GM10266 (cell line): ENCODE measurements at regions not wholly inside any gene's neighbourhood (a gene's known extent, or its start where the extent isn't known, plus 50 kb on each side); places are given as distances from the start of the nearest gene placed in this dataset.
"Not testable (repeated sequence)": the region's sequence is repeated elsewhere in the genome, so short reads cannot be mapped to it uniquely, and the experiment has no call there.

Experiments
- DNase-seq: peaks from one replicate; pipeline ENCODE4 v3.0.0; 2012; ENCODE audit errors: extremely low spot score
- TF ChIP-seq, protein P1 (sequence below): IDR thresholded peaks from 2 replicates; pipeline ENCODE4 v1.5.1; 2012; ENCODE audit warnings: mild to moderate bottlenecking, low read depth; ENCODE audit not compliant: control insufficient read depth, insufficient read depth; ENCODE audit errors: missing control alignments

GRCh38 chr16:48081656-48082055, 74.1 kb downstream of the ABCC12 start:
- TF ChIP-seq, protein P1, sequence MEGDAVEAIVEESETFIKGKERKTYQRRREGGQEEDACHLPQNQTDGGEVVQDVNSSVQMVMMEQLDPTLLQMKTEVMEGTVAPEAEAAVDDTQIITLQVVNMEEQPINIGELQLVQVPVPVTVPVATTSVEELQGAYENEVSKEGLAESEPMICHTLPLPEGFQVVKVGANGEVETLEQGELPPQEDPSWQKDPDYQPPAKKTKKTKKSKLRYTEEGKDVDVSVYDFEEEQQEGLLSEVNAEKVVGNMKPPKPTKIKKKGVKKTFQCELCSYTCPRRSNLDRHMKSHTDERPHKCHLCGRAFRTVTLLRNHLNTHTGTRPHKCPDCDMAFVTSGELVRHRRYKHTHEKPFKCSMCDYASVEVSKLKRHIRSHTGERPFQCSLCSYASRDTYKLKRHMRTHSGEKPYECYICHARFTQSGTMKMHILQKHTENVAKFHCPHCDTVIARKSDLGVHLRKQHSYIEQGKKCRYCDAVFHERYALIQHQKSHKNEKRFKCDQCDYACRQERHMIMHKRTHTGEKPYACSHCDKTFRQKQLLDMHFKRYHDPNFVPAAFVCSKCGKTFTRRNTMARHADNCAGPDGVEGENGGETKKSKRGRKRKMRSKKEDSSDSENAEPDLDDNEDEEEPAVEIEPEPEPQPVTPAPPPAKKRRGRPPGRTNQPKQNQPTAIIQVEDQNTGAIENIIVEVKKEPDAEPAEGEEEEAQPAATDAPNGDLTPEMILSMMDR, result no peak
- no peak for DNase-seq

- TF ChIP-seq, protein P1, result no peak
- DNase-seq, result no peak
These were observed 79.3 kb downstream of the ABCC12 start for GRCh38 chr16:48076455-48077012.

- TF ChIP-seq, protein P1, result no peak
- no peak for DNase-seq
These were observed 80.4 kb downstream of the ABCC12 start for GRCh38 chr16:48075398-48075797.

- no peak for DNase-seq
- TF ChIP-seq, protein P1, result no peak
These were observed 88.4 kb downstream of the ABCC12 start for GRCh38 chr16:48067388-48067787.

DNA sequence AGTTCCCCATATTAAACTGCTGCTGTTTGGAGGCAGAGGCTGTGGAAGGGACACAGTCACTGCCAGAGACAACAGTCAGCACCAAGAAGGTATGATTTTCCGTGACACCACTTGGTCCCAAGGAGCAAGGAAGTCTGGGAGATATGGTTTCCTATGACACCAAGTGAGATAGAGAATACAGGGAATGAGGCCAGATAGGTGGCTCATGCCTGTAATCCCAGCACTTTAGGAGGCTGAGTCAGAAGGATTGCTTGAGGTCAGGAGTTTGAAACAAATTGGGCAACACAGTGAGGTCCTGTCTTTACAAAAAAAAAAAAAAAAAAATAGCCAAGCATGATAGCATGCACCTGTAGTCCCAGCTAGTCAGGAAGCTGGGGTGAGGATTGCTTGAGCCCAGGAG, 90.8 kb downstream of the ABCC12 start:
- DNase-seq, result no peak
- TF ChIP-seq, protein P1, result no peak

DNA sequence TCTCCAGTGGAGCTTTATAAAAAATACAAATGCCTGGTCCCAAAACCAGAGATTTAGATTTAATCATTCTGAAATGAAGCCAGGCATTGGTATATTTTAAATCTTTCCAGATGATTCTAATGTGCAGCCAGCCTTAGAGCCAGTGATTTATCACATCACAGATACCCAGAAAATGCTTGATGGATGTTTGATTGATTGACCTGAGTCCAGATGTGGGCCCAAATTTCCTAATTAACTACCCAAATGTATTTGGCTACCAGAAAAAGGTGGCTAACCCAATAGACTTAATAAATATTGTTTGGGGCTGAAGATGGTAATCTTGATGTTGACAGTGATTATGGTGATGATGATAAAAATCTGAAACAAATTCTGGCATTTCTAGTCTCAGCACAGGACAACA, 93.1 kb downstream of the ABCC12 start:
- DNase-seq, result no peak
- TF ChIP-seq, protein P1, result no peak

DNA sequence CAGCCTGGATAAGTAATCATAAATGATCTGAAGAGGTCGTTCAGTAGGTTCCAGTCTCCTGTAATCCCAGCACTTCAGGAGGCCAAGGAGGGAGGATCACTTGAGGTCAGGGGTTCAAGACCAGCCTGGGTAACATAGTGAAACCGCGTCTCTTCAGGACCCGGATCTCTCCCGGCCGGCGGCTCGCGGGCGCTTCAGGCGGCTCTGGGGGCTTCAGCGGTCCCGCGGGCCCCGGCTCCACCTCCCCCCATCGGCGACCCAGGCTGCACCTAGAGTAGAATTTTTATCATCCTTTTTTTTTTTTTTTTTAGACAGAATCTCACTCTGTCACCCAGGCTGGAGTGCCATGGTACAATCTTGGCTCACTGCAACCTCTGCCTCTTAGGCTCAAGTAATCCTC, 95.9 kb downstream of the ABCC12 start:
- DNase-seq, result no peak
- TF ChIP-seq, protein P1, result no peak

DNA sequence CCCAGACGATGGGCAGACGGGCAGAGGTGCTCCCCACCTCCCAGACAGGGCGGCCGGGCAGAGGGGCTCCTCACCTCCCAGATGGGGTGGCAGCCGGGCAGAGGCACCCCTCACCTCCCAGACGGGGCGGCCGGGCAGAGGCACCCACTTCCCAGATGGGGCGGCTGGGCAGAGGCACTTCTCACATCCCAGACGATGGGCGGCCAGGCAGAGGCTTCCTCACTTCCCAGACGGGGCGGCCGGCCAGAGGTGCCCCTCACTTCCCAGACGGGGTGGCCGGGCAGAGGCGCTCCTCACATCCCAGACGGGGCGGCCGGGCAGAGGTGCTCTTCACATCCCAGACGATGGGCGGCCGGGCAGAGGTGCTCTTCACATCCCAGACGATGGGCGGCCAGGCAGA, 96.6 kb downstream of the ABCC12 start:
- DNase-seq, result not testable (repeated sequence)
